ENCODE measurements at regions not wholly inside any gene's neighbourhood (a gene's known extent, or its start where the extent isn't known, plus 50 kb on each side); places are given as distances from the start of the nearest gene placed in this dataset.

DNA sequence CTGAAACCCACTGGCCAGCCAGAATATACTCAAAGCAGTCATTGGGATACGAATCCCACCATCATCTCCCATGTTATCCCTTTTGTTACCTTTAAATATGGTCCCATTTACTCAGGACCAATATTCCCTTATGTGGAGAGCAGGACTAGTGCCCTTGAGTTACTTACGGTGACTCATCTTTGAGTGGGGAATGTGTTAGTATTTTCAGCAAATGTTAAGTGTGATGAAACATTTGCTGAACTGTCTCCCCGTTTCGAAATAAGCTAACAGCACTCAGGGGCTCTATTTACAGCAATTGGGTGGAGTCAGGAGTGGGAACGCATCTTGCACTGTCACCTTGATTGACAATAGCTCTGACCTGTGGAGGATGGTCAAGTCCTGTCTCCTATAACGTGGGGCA lies 67.4 kb downstream of the CTSL start:
- no peak for TF ChIP-seq CTCF (IDR thresholded peaks at IDR 0.05; ENCODE audit: low read depth, low read length, missing control alignments)
- DNase-seq (ENCODE audit: low read depth), result no peak
- no peak overlapping the region for H3K4me3 ChIP-seq (ENCODE audit: low read depth, low read length)

GRCh38 chr9:87795178-87795577 lies 69.3 kb downstream of the CTSL start:
- DNase-seq (ENCODE audit: low read depth), result no peak
- no peak overlapping the region for H3K4me3 ChIP-seq (ENCODE audit: low read depth, low read length)
- TF ChIP-seq CTCF (IDR thresholded peaks at IDR 0.05; ENCODE audit: low read depth, low read length, missing control alignments), result no peak

- no peak overlapping the region for H3K4me3 ChIP-seq (ENCODE audit: low read depth, low read length)
- no peak for DNase-seq (ENCODE audit: low read depth)
- no peak for TF ChIP-seq CTCF (IDR thresholded peaks at IDR 0.05; ENCODE audit: low read depth, low read length, missing control alignments)
These were observed 70.3 kb downstream of the CTSL start for GRCh38 chr9:87796196-87796595.

DNA sequence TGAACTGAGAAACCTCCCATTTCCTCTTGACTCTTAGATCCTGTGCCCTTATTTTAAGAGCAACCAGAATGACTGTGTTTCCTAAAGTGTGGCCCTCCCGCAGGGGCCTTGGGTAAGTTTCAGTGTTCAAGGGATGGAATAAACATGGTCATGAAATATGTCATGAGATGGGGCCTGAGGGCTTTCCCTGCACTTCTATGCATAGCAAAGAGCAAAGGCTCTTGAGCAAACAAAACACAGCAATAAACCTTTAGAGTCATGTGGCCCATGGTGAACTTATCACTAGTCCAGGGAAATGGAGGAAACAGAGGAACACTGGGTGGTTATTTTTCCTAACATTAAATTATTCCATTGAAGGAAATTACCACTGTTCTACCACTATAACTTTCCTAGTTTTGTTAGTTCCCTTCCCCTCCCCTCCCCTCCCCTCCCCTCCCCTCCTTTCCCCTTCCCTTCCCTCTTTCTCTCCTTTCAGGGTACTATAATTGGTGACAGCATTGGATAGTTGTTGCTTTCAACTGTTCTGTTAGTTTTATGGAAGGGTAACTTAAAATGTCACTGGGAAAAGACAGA lies 72.4 kb downstream of the CTSL start:
- DNase-seq (ENCODE audit: low read depth), result no peak
- TF ChIP-seq CTCF (IDR thresholded peaks at IDR 0.05; ENCODE audit: low read depth, low read length, missing control alignments), result no peak
- H3K4me3 ChIP-seq (ENCODE audit: low read depth, low read length), result no peak overlapping the region

GRCh38 chr9:87799503-87799902 lies 73.6 kb downstream of the CTSL start:
- DNase-seq (ENCODE audit: low read depth), result no peak
- TF ChIP-seq CTCF (IDR thresholded peaks at IDR 0.05; ENCODE audit: low read depth, low read length, missing control alignments), result no peak
- no peak overlapping the region for H3K4me3 ChIP-seq (ENCODE audit: low read depth, low read length)

- no peak overlapping the region for H3K4me3 ChIP-seq (ENCODE audit: low read depth, low read length)
- TF ChIP-seq CTCF (IDR thresholded peaks at IDR 0.05; ENCODE audit: low read depth, low read length, missing control alignments), result no peak
- DNase-seq (ENCODE audit: low read depth), result no peak
These were observed 74.5 kb downstream of the CTSL start for GRCh38 chr9:87800456-87800855.

DNA sequence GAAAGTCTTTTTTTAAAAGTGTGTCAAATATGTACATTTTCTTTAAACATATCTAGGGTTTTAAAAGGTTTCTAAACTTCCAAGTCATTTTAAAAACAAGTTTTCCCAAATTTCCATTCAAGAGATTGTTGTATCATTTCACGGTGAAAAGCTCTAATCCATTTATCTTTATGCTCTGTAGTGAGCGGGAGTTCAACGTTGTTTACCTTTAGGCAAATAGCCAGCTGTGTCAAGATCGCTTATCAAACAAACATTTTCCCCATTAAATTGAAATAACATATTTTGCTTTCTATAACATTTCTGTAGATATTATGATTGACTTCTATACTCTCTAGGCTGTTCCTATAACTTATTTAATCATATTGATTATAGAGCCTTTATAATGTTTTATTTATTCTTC lies 75.1 kb downstream of the CTSL start:
- DNase-seq (ENCODE audit: low read depth), result no peak
- H3K4me3 ChIP-seq (ENCODE audit: low read depth, low read length), result no peak overlapping the region
- TF ChIP-seq CTCF (IDR thresholded peaks at IDR 0.05; ENCODE audit: low read depth, low read length, missing control alignments), result no peak

Measured in GM12864 (cell line).